ENCODE measurements at regions not wholly inside any gene's neighbourhood (a gene's known extent, or its start where the extent isn't known, plus 50 kb on each side); places are given as distances from the start of the nearest gene placed in this dataset.

DNA sequence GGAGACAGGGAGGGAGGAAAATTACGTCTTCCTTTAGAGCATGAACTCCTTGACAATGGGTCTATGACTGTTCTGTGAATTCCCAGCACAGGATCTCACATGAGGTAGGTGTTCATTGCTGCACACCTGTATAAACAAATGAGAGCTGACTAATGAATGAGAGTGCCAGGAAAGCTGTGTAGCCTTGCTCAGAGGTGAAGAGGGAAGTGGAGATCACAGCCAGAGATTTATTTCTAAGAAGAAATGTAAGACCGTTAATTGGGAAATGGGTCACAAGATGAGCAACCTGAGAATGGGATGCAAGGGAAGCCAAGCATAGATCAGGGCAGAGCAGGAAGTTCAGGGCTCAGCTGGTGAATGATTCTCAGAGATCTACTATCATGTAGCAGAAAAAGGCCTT, 295.1 kb downstream of the CDK5RAP2 start (continued):
- TF ChIP-seq, protein P1, sequence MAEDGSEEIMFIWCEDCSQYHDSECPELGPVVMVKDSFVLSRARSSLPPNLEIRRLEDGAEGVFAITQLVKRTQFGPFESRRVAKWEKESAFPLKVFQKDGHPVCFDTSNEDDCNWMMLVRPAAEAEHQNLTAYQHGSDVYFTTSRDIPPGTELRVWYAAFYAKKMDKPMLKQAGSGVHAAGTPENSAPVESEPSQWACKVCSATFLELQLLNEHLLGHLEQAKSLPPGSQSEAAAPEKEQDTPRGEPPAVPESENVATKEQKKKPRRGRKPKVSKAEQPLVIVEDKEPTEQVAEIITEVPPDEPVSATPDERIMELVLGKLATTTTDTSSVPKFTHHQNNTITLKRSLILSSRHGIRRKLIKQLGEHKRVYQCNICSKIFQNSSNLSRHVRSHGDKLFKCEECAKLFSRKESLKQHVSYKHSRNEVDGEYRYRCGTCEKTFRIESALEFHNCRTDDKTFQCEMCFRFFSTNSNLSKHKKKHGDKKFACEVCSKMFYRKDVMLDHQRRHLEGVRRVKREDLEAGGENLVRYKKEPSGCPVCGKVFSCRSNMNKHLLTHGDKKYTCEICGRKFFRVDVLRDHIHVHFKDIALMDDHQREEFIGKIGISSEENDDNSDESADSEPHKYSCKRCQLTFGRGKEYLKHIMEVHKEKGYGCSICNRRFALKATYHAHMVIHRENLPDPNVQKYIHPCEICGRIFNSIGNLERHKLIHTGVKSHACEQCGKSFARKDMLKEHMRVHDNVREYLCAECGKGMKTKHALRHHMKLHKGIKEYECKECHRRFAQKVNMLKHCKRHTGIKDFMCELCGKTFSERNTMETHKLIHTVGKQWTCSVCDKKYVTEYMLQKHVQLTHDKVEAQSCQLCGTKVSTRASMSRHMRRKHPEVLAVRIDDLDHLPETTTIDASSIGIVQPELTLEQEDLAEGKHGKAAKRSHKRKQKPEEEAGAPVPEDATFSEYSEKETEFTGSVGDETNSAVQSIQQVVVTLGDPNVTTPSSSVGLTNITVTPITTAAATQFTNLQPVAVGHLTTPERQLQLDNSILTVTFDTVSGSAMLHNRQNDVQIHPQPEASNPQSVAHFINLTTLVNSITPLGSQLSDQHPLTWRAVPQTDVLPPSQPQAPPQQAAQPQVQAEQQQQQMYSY (CRISPR knock-in tag; IDR thresholded peaks at IDR 0.05) = no peak
- TF ChIP-seq OVOL2 (CRISPR knock-in tag; IDR thresholded peaks at IDR 0.05; ENCODE audit: borderline replicate concordance) (no peak), IRF2 (CRISPR knock-in tag; IDR thresholded peaks at IDR 0.05; ENCODE audit: borderline replicate concordance, low read depth) (no peak)

DNA sequence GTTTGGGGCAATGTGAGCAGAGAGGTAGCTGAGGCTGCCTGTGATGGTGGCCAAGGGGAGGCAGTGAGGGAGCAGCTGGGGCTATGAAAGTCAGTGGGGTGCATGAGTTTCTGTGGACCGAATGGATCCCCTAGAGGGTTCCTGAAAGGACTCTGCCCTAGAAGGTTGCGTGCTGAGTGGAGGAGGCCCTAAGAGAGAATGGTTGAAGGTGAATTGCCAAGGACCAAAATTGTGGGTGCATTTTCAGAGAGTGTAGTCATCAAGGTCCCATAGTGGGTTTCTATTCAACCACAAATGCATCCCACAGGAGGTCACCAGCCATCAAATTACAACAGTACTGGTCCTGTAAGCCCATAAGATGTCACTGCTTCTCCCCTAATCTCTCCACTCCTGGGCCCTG, 298.3 kb downstream of the CDK5RAP2 start:
- Mint-ChIP-seq H3K4me1 (no peaks in the 10 kb centered on the region), H3K9me3 (peaks cover 66% of the 10 kb centered on the region), H3K4me3 (no peak overlapping the region), H3K27ac (no peak overlapping the region), H3K36me3 (peaks cover 7% of the 10 kb centered on the region; the same call in 1 of the 2 replicates), H3K27me3 (ENCODE audit: low read depth) (no peaks in the 10 kb centered on the region; the same call in 1 of the 2 replicates)
- POLR2A ChIA-PET = no interaction called here
- TF ChIP-seq OVOL2 (CRISPR knock-in tag; IDR thresholded peaks at IDR 0.05; ENCODE audit: borderline replicate concordance) = no peak
- TF ChIP-seq ELF4 (CRISPR knock-in tag; IDR thresholded peaks at IDR 0.05; ENCODE audit: low read depth) = no peak
- TF ChIP-seq, protein P2, sequence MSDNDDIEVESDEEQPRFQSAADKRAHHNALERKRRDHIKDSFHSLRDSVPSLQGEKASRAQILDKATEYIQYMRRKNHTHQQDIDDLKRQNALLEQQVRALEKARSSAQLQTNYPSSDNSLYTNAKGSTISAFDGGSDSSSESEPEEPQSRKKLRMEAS (CRISPR knock-in tag; IDR thresholded peaks at IDR 0.05) = no peak
- no peak for TF ChIP-seq NFATC4 (CRISPR knock-in tag; IDR thresholded peaks at IDR 0.05)
- CTCF ChIA-PET = interaction anchor here (1.0 kb wide), 1 partner anchor 43 kb away, joined by 3 read pairs; no protein-coding TSS in a partner anchor
- ATAC-seq = no peak
- DNase-seq (ENCODE audit: low spot score) = no peak

DNA sequence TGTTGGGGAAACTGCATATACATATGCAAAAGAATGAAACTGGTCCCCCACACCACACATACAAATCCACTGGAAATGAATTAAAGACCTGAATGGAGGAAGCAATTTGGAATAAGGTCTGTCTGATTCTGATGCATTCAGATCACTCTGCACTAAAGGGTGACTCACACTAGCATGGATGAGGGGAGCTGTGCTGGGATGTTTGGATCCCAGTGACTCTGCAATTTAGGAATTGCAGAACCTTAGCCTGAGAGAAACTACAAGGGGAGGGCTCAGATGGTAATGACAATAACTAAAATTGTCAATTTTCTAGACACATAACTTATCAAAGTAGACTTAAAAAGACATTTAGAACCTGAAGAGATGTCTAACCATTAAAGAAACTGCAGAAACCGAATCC, 312.0 kb downstream of the CDK5RAP2 start:
- ChIA-PET CTCF (no interaction called here), POLR2A (no interaction called here)
- Mint-ChIP-seq H3K4me3 (no peak overlapping the region), H3K36me3 (no peaks in the 10 kb centered on the region), H3K27ac (no peak overlapping the region), H3K4me1 (no peaks in the 10 kb centered on the region), H3K9me3 (peaks cover 16% of the 10 kb centered on the region), H3K27me3 (ENCODE audit: low read depth) (no peaks in the 10 kb centered on the region; the same call in 1 of the 2 replicates)
- DNase-seq (ENCODE audit: low spot score) (no peak), ATAC-seq (no peak)
- TF ChIP-seq ZNF121 (CRISPR knock-in tag; IDR thresholded peaks at IDR 0.05) (no peak), SMAD4 (CRISPR knock-in tag; IDR thresholded peaks at IDR 0.05) (no peak), KAT7 (CRISPR knock-in tag; IDR thresholded peaks at IDR 0.05; ENCODE audit: borderline replicate concordance) (no peak), TCF7 (CRISPR knock-in tag; IDR thresholded peaks at IDR 0.05; ENCODE audit: low read depth) (no peak)
- TF ChIP-seq, protein P3, sequence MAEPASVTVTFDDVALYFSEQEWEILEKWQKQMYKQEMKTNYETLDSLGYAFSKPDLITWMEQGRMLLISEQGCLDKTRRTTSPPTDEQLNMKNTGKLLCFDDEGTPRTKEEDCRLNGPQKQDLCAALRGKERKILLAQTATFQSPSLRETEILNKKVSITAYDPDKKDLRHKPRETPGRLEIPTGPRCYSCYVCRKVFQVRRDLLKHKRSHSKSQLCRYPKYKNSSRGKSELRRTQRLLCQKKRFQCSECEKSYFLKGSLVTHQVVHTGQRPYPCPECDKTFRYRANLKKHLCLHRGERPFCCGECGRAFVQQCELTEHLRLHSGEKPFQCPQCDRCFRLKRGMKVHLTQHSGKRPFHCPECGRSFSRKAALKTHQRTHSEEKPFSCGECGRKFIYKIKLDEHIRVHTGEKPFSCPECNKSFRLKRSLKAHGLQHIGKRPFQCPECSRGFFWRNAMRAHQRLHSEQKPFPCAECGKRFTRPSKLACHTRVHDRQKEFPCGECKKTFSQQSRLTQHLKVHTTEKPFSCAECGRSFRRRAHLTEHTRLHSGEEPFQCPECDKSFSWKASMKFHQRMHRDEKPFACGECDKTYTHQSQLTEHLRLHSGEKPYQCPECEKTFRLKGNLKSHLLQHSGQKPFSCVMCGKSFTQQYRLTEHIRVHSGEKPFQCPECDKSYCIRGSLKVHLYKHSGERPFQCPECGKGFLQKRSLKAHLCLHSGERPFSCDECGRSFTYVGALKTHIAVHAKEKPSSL (CRISPR knock-in tag; conservative IDR thresholded peaks at IDR 0.05) = no peak
- TF ChIP-seq, protein P4, sequence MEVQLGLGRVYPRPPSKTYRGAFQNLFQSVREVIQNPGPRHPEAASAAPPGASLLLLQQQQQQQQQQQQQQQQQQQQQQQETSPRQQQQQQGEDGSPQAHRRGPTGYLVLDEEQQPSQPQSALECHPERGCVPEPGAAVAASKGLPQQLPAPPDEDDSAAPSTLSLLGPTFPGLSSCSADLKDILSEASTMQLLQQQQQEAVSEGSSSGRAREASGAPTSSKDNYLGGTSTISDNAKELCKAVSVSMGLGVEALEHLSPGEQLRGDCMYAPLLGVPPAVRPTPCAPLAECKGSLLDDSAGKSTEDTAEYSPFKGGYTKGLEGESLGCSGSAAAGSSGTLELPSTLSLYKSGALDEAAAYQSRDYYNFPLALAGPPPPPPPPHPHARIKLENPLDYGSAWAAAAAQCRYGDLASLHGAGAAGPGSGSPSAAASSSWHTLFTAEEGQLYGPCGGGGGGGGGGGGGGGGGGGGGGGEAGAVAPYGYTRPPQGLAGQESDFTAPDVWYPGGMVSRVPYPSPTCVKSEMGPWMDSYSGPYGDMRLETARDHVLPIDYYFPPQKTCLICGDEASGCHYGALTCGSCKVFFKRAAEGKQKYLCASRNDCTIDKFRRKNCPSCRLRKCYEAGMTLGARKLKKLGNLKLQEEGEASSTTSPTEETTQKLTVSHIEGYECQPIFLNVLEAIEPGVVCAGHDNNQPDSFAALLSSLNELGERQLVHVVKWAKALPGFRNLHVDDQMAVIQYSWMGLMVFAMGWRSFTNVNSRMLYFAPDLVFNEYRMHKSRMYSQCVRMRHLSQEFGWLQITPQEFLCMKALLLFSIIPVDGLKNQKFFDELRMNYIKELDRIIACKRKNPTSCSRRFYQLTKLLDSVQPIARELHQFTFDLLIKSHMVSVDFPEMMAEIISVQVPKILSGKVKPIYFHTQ (CRISPR knock-in tag; IDR thresholded peaks at IDR 0.05) = no peak
